ENCODE measurements at regions not wholly inside any gene's neighbourhood (a gene's known extent, or its start where the extent isn't known, plus 50 kb on each side); places are given as distances from the start of the nearest gene placed in this dataset.

GRCh38 chr2:48048476-48049171 lies 142.3 kb upstream of the FBXO11 start:
- TF ChIP-seq CTCF (conservative IDR thresholded peaks at IDR 0.05 in 1 of 2, IDR thresholded peaks at IDR 0.05 in 1 of 2; ENCODE audit: low read depth in 1 of 2, low read length in 2 of 2) (no peak), EZH2 (IDR thresholded peaks at IDR 0.05; ENCODE audit: low read length, missing control alignments) (no peak)
